OCI-LY1 (cell line): ENCODE measurements at regions not wholly inside any gene's neighbourhood (a gene's known extent, or its start where the extent isn't known, plus 50 kb on each side); places are given as distances from the start of the nearest gene placed in this dataset.

Source experiments
- H2AFZ ChIP-seq: fragments of 200-600 bp; sonication (generic), shearing (Covaris generic); 2 replicates; pipeline ENCODE4 v1.6.0; 2014; ENCODE audit warnings: antibody characterized with exemption, mild to moderate bottlenecking, low read length
- H3F3A ChIP-seq: fragments of 200-600 bp; sonication (generic), shearing (Covaris generic); 2 replicates; pipeline ENCODE4 v1.6.0; 2014; ENCODE audit warnings: mild to moderate bottlenecking, antibody characterized with exemption, low read length, moderate library complexity; ENCODE audit not compliant: insufficient read depth
- H3K27ac ChIP-seq: fragments of 200-600 bp; sonication (generic); 2 replicates; pipeline ENCODE4 v1.5.1; 2014; ENCODE audit warnings: low read length, mixed run types, mild to moderate bottlenecking, low read depth; ENCODE audit not compliant: poor library complexity, severe bottlenecking
- H3K27me3 ChIP-seq: fragments of 200-600 bp; sonication (generic); 2 replicates; pipeline ENCODE4 v1.6.0; 2014; ENCODE audit warnings: antibody characterized with exemption, mild to moderate bottlenecking, low read length, moderate library complexity; ENCODE audit not compliant: insufficient read depth
- H3K36me3 ChIP-seq: fragments of 200-600 bp; sonication (generic); 2 replicates; pipeline ENCODE4 v1.6.1; 2014; ENCODE audit warnings: mild to moderate bottlenecking, antibody characterized with exemption, low read length, moderate library complexity, mixed read lengths; ENCODE audit not compliant: insufficient read depth
- H3K4me1 ChIP-seq: fragments of 200-600 bp; sonication (generic); 2 replicates; pipeline ENCODE4 v1.5.1; 2014; ENCODE audit warnings: mild to moderate bottlenecking, low read length, moderate library complexity; ENCODE audit not compliant: insufficient read depth, severe bottlenecking
- H3K4me2 ChIP-seq: fragments of 200-600 bp; sonication (generic), shearing (Covaris generic); 2 replicates; pipeline ENCODE4 v1.6.1; 2014; ENCODE audit warnings: low read length
- H3K4me3 ChIP-seq: fragments of 200-600 bp; sonication (generic); 2 replicates; pipeline ENCODE4 v1.5.1; 2014; ENCODE audit warnings: low read length, low read depth, mild to moderate bottlenecking, mixed read lengths; ENCODE audit not compliant: poor library complexity, severe bottlenecking
- H3K79me2 ChIP-seq: fragments of 200-600 bp; shearing (Covaris generic); 2 replicates; pipeline ENCODE4 v1.6.1; 2016; ENCODE audit warnings: mixed run types, low read length, mixed read lengths; ENCODE audit not compliant: insufficient read depth
- H3K9ac ChIP-seq: fragments of 200-600 bp; sonication (generic), shearing (Covaris generic); 2 replicates; pipeline ENCODE4 v1.6.1; 2014; ENCODE audit warnings: mild to moderate bottlenecking, low read length, mixed read lengths
- H3K9me2 ChIP-seq: fragments of 200-600 bp; sonication (generic), shearing (Covaris generic); 2 replicates; pipeline ENCODE4 v1.6.1; 2014; ENCODE audit warnings: low read depth, mild to moderate bottlenecking, low read length, mixed read lengths
- H3K9me3 ChIP-seq: fragments of 200-600 bp; shearing (Covaris generic); 2 replicates; pipeline ENCODE4 v1.6.1; 2014; ENCODE audit warnings: low read length, mixed read lengths
- H4K20me1 ChIP-seq: fragments of 200-600 bp; sonication (generic), shearing (Covaris generic); 2 replicates; pipeline ENCODE4 v1.6.0; 2016; ENCODE audit warnings: mild to moderate bottlenecking, low read length; ENCODE audit not compliant: insufficient read depth
- CTCF ChIP-seq: fragments of 200-600 bp; sonication (generic), shearing (Covaris generic); IDR thresholded peaks from 2 replicates; pipeline ENCODE4 v1.5.1; 2017; ENCODE audit warnings: mild to moderate bottlenecking, antibody characterized with exemption, low read length, moderate library complexity, mixed read lengths
- EZH2 ChIP-seq: fragments of 200-600 bp; sonication (generic), shearing (Covaris generic); IDR thresholded peaks from 2 replicates; pipeline ENCODE4 v1.8.0; 2017; ENCODE audit warnings: borderline replicate concordance, mixed run types, mild to moderate bottlenecking, antibody characterized with exemption, low read length, moderate library complexity, mixed read lengths

GRCh38 chr14:61176686-61177085, 104.5 kb downstream of the TMEM30B start:
- Histone ChIP-seq H3K79me2 (no peaks in the 10 kb centered on the region), H3K27ac (no peak overlapping the region), H3F3A (no peaks in the 10 kb centered on the region), H3K4me2 (no peak overlapping the region), H2AFZ (no peak overlapping the region), H3K36me3 (no peaks in the 10 kb centered on the region; the same call in 1 of the 2 replicates), H3K4me1 (peaks cover 18% of the 10 kb centered on the region), H3K9me3 (no peaks in the 10 kb centered on the region; the same call in 1 of the 2 replicates), H3K4me3 (no peak overlapping the region), H3K9ac (no peak overlapping the region), H3K9me2 (no peaks in the 10 kb centered on the region), H3K27me3 (no peaks in the 10 kb centered on the region), H4K20me1 (no peaks in the 10 kb centered on the region)
- TF ChIP-seq EZH2 (no peak), CTCF (no peak)

GRCh38 chr14:61174987-61175386, 106.2 kb downstream of the TMEM30B start:
- no peaks in the 10 kb centered on the region for H4K20me1 ChIP-seq
- H3K4me1 ChIP-seq = peaks cover 18% of the 10 kb centered on the region
- no peak overlapping the region for H3K4me3 ChIP-seq
- no peak overlapping the region for H3K9ac ChIP-seq
- no peak for TF ChIP-seq CTCF
- TF ChIP-seq EZH2 = no peak
- no peaks in the 10 kb centered on the region; the same call in 1 of the 2 replicates for H3K36me3 ChIP-seq
- no peaks in the 10 kb centered on the region for H3K79me2 ChIP-seq
- no peak overlapping the region for H3K27ac ChIP-seq
- no peak overlapping the region for H2AFZ ChIP-seq
- H3K4me2 ChIP-seq = no peak overlapping the region
- no peaks in the 10 kb centered on the region; the same call in 1 of the 2 replicates for H3K27me3 ChIP-seq
- no peaks in the 10 kb centered on the region for H3K9me2 ChIP-seq
- no peaks in the 10 kb centered on the region for H3F3A ChIP-seq
- H3K9me3 ChIP-seq = no peaks in the 10 kb centered on the region; the same call in 1 of the 2 replicates

GRCh38 chr14:61174441-61174891, 106.7 kb downstream of the TMEM30B start:
- Histone ChIP-seq H3K4me2 (no peak overlapping the region), H3K36me3 (no peaks in the 10 kb centered on the region; the same call in 1 of the 2 replicates), H3K27me3 (no peaks in the 10 kb centered on the region; the same call in 1 of the 2 replicates), H3K4me1 (peaks cover 18% of the 10 kb centered on the region), H3K9me3 (no peaks in the 10 kb centered on the region; the same call in 1 of the 2 replicates), H3K27ac (no peak overlapping the region), H3K4me3 (no peak overlapping the region), H2AFZ (no peak overlapping the region), H3F3A (no peaks in the 10 kb centered on the region), H3K9me2 (no peaks in the 10 kb centered on the region), H3K79me2 (no peaks in the 10 kb centered on the region), H4K20me1 (no peaks in the 10 kb centered on the region), H3K9ac (no peak overlapping the region)
- no peak for TF ChIP-seq CTCF
- no peak for TF ChIP-seq EZH2
